ENCODE measurements at regions not wholly inside any gene's neighbourhood (a gene's known extent, or its start where the extent isn't known, plus 50 kb on each side); places are given as distances from the start of the nearest gene placed in this dataset.
"Not testable (repeated sequence)": the region's sequence is repeated elsewhere in the genome, so short reads cannot be mapped to it uniquely, and the experiment has no call there.

- H3K4me1 Mint-ChIP-seq (ENCODE audit: low read depth), result no peaks in the 10 kb centered on the region
- no peak overlapping the region for H3K27ac Mint-ChIP-seq
- DNase-seq (ENCODE audit: low spot score, unreplicated experiment), result no peak
- no peaks in the 10 kb centered on the region for H3K27me3 Mint-ChIP-seq
- H3K4me3 Mint-ChIP-seq (ENCODE audit: low read depth), result no peak overlapping the region
- TF ChIP-seq CTCF (IDR thresholded peaks at IDR 0.05; ENCODE audit: unreplicated experiment), result no peak
- no peaks in the 10 kb centered on the region for H3K9me3 Mint-ChIP-seq (ENCODE audit: low read depth)
- no peaks in the 10 kb centered on the region for H3K36me3 Mint-ChIP-seq (ENCODE audit: insufficient read depth)
These were observed 65.0 kb upstream of the SYT9 start for GRCh38 chr11:7186676-7187075.

- H3K27me3 Mint-ChIP-seq; DNase-seq (ENCODE audit: low spot score, unreplicated experiment); H3K27ac Mint-ChIP-seq: not testable (repeated sequence)
These were observed 58.9 kb upstream of the SYT9 start for GRCh38 chr11:7192785-7193184.

GRCh38 chr11:7196396-7197146 lies 55.1 kb upstream of the SYT9 start:
- Mint-ChIP-seq H3K36me3 (ENCODE audit: insufficient read depth) (no peaks in the 10 kb centered on the region), H3K9me3 (ENCODE audit: low read depth) (no peaks in the 10 kb centered on the region)

More at GRCh38 chr11:7192785-7193184, 58.9 kb upstream of the SYT9 start:
- H3K4me3 Mint-ChIP-seq (ENCODE audit: low read depth); H3K9me3 Mint-ChIP-seq (ENCODE audit: low read depth); H3K4me1 Mint-ChIP-seq (ENCODE audit: low read depth); H3K36me3 Mint-ChIP-seq (ENCODE audit: insufficient read depth): not testable (repeated sequence)

GRCh38 chr11:7197469-7197868 lies 54.2 kb upstream of the SYT9 start:
- DNase-seq (ENCODE audit: low spot score, unreplicated experiment), result no peak
- Mint-ChIP-seq H3K9me3 (ENCODE audit: low read depth) (no peaks in the 10 kb centered on the region), H3K36me3 (ENCODE audit: insufficient read depth) (no peaks in the 10 kb centered on the region), H3K4me1 (ENCODE audit: low read depth) (no peaks in the 10 kb centered on the region), H3K27me3 (no peaks in the 10 kb centered on the region), H3K27ac (no peak overlapping the region), H3K4me3 (ENCODE audit: low read depth) (no peak overlapping the region)
- no peak for TF ChIP-seq CTCF (IDR thresholded peaks at IDR 0.05; ENCODE audit: unreplicated experiment)

More at GRCh38 chr11:7196396-7197146, 55.1 kb upstream of the SYT9 start:
- H3K4me1 Mint-ChIP-seq (ENCODE audit: low read depth), result no peaks in the 10 kb centered on the region
- H3K27ac Mint-ChIP-seq, result no peak overlapping the region
- no peak overlapping the region for H3K4me3 Mint-ChIP-seq (ENCODE audit: low read depth)
- no peak for TF ChIP-seq CTCF (IDR thresholded peaks at IDR 0.05; ENCODE audit: unreplicated experiment)
- H3K27me3 Mint-ChIP-seq, result no peaks in the 10 kb centered on the region
- DNase-seq (ENCODE audit: low spot score, unreplicated experiment), result no peak

All from progenitor cell of endocrine pancreas (in vitro differentiated cells).